ENCODE measurements at regions not wholly inside any gene's neighbourhood (a gene's known extent, or its start where the extent isn't known, plus 50 kb on each side); places are given as distances from the start of the nearest gene placed in this dataset.

DNA sequence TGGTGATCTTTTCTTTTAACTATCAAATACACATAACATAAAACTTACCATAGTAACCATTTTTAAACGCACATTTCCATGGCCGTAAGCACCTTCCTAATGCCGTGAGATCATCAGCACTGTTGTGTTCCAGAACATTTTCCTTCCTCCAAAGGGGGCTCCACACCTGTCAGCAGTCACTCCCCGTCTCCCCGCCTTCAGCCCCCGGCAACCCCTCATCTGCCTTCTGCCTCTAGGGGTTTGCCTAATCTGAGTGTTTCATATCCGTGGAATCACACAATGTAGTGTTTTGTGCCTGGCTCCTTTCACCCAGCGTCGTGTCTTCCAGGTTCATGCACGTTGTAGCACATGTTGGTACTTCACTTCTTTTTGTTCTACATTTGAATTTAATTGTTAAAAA lies 350.1 kb upstream of the TNRC6C start:
- TF ChIP-seq, protein P1, sequence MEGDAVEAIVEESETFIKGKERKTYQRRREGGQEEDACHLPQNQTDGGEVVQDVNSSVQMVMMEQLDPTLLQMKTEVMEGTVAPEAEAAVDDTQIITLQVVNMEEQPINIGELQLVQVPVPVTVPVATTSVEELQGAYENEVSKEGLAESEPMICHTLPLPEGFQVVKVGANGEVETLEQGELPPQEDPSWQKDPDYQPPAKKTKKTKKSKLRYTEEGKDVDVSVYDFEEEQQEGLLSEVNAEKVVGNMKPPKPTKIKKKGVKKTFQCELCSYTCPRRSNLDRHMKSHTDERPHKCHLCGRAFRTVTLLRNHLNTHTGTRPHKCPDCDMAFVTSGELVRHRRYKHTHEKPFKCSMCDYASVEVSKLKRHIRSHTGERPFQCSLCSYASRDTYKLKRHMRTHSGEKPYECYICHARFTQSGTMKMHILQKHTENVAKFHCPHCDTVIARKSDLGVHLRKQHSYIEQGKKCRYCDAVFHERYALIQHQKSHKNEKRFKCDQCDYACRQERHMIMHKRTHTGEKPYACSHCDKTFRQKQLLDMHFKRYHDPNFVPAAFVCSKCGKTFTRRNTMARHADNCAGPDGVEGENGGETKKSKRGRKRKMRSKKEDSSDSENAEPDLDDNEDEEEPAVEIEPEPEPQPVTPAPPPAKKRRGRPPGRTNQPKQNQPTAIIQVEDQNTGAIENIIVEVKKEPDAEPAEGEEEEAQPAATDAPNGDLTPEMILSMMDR (IDR thresholded peaks at IDR 0.05) = no peak
- no peak for TF ChIP-seq POLR2A (IDR thresholded peaks at IDR 0.05)
